Myocyte (in vitro differentiated cells): ENCODE measurements at regions not wholly inside any gene's neighbourhood (a gene's known extent, or its start where the extent isn't known, plus 50 kb on each side); places are given as distances from the start of the nearest gene placed in this dataset.
"Not testable (repeated sequence)": the region's sequence is repeated elsewhere in the genome, so short reads cannot be mapped to it uniquely, and the experiment has no call there.

Experiments
- DNase-seq: peaks from one replicate; pipeline ENCODE4 v3.0.0-alpha.2; 2012; ENCODE audit warnings: low read depth

DNA sequence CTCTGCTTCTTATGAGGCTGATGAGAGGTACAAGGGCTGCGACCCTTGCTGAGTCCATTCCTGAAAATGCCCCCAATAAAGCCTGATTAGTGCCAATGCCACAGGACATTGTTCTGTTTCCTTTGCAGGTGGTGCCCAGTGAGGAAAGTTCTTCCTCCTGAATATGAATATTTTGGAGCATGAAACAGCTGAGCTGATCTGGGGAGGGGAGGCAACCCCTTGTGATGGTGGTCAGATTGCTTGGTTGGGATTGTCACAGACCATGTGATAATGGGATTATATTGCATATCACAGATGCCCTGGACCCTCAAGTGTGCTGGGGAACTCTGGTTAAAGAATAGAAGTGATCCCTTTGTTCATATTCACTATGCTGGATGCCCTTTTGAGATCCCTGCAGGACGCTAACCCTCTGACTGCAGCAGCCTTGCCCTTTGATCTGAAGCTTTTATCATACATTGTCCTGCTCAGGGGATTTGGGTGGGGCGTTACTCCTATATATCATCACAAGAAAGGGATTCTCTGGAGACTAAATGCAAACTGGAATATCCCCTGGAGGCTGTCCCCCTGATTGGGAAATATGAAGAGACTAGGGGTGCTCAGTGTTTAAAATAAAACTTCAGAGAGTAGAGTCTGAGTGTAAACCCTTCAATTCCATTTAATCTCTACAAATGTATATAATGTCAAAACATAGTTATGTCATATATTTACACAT, 76.9 kb upstream of the TOP3B start:
- DNase-seq, result no peak

- no peak for DNase-seq
Measured at GRCh38 chr22:22058633-22059290, 76.2 kb upstream of the TOP3B start.

DNA sequence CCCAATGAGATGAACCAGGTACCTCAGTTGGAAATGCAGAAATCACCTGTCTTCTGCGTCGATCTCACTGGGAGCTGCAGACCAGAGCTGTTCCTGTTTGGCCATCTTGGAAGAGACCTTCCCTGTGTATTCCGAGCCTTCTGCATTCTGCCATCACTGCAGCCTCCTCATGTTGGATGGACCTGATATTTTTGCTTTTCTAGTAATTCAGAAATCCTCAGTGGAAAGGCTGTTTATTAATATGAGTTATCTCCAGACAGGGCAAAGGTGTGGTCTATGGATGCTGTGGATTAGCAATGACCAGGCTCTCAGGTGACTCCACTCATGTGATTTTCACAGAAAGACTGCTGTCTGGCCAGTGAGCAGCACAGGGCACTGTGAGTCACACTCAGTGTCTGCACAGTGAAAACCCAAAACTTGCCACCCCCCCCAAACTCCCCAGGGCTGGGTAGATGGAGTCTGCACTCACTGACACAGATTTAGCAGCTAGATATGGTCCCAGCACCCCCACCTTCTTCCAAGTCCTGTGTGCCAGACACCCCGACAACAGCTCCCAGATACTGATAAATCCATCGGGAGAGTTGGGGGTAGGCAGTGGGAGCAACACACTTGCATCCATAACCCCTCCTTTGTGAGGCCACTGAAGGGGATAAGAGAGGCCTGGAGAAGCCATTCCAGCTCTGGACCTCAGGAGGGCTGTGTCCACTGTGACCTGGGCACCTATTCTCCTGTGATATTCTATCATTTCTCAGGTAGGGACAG, 75.2 kb upstream of the TOP3B start:
- no peak for DNase-seq

- not testable (repeated sequence) for DNase-seq
Measured at GRCh38 chr22:22056809-22057594, 74.4 kb upstream of the TOP3B start.

GRCh38 chr22:22052548-22053139, 70.1 kb upstream of the TOP3B start:
- DNase-seq, result not testable (repeated sequence)

- not testable (repeated sequence) for DNase-seq
Measured at GRCh38 chr22:22051032-22051431, 68.4 kb upstream of the TOP3B start.

- DNase-seq, result no peak
Measured at GRCh38 chr22:22050141-22050775, 67.7 kb upstream of the TOP3B start.

- no peak for DNase-seq
Measured at GRCh38 chr22:22049684-22050083, 67.1 kb upstream of the TOP3B start.

GRCh38 chr22:22048981-22049531, 66.5 kb upstream of the TOP3B start:
- no peak for DNase-seq

DNA sequence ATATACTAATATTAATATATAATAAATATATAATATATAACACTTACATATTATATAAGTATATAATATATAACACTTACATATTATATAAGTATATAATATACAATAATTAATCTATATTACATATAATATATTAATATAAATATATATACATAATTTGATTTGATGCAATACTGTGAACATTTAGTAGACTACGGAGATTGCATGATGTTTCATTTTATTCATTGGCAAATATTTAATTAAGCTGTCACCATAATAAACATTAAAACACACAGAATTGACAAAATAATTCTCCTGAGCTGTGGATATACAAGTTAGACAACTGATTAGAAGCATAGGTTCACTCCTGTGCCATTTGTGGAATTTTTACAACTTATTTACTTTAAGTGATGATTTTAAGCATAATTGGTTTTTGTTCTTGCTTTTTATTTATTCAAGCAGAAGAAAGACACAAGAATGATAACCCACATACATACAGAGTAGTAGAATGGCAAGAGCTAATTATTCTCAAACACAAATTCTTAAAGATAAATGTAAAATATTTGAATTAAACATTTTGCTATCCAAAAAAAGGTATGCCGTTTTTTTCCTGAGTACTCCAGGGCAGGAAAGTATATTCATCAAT, 65.8 kb upstream of the TOP3B start:
- no peak for DNase-seq

- DNase-seq, result no peak
Measured at GRCh38 chr22:22047776-22048175, 65.2 kb upstream of the TOP3B start.

GRCh38 chr22:22047266-22047665, 64.7 kb upstream of the TOP3B start:
- no peak for DNase-seq

DNA sequence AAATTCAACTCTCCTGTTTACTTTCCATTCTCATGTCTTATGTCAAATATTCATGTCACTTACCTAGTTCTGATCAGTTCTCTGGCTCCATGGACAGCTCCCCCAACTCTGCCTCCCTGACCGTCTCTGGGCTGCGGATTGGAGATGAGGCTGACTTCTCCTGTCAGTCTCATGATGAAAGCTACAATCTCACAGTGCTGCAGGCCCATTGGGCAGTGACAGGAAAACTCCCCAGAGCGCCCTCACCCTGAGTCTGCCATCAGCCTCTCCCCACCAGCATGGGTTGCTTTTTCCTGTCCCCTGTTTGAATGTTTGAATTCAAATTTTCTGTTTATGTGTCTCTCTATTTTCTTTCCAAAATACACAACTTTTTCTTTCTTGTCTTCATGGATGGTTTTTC, 63.8 kb upstream of the TOP3B start:
- DNase-seq, result no peak

DNA sequence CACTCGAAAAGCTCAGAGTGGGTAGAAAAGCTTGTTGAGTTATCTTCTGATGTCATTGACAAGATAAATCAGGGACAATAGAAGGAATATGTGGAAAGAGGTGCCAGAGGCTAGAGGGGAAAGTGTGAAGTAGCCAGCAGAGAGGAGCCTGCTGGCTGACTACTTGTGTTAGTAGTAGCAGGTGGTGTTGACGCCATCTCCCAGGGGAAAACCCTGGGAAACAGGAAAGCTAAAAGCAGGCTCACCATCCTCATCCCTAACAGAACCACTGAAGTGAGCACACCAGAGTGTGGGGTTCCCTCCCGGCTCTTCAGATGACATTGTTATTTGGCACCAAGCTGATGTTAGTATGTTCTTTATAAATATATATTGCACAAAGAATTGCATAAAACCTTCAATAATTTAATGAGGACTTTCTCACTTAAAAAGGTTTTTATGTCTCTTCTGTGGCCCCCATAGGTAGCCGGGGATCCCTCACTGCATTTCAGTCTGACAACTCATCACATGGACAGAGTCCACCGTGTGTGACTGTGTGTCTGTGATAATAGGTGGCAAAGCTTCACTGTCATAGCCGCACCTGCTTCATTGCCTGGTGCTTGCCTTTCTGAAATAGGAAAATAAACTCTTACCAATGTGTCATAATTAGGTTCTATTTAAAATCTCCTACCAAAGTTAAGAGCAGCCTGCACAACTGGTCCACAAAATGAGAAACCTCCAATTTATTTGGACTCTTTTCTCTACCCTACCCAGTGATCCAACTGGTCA, 63.2 kb upstream of the TOP3B start:
- peak; percentile 38 for DNase-seq

DNA sequence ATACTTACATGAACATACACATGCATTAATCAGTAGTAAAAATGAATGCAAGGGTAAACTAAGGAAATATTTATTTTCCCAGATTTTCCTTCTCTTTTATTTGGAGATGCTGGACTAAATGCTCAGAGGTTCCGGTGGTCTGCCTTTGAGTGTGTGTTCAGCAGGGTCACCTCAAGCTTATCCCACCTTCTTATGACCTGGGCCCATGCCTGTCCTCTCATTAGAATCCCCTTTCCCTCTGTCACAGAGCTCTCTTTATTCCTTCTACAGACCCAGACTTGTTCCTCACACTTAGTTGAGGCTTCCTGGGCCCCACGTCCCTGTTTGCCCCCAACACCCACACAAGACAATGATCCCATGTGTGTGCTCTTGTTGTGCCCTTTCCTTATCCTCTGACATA, 61.6 kb upstream of the TOP3B start:
- DNase-seq, result no peak

GRCh38 chr22:22043296-22044078, 60.9 kb upstream of the TOP3B start:
- DNase-seq, result no peak

DNA sequence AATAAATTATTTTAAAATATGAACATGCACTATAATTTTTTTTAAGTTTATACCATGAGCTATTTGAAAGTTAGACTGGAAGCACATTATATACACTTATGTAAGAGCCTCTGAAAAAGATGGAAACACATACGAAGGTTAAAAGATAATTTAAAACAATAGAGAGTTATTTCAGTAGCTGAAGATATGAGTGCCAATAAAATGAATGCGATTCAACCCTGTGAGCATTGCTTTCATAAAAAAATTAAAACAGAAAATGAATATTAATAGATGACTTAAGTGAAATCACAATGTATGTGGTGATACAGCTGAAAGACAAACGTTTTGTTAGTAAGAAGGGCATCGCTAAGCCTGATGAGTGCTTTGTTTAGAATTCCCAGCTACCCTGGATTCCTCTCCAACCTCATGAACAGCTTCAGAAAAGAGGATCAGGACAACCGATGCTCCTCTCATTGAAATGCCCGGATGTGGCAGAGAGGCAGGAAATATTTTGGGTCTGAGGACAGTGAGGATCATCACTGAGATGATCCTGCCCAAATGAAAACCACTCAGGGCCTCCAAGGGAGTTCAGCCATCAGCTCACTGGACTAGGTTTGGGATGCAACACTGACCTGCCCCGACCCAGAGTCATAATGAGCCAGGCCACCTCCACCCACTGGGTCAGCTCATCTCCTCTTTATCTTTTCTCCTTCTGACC, 60.2 kb upstream of the TOP3B start:
- DNase-seq, result no peak

- DNase-seq, result no peak
Measured at GRCh38 chr22:22042009-22042408, 59.4 kb upstream of the TOP3B start.
